AG08395 (cell line): ENCODE measurements at regions not wholly inside any gene's neighbourhood (a gene's known extent, or its start where the extent isn't known, plus 50 kb on each side); places are given as distances from the start of the nearest gene placed in this dataset.

Source experiments
- DNase-seq: peaks from one replicate; pipeline ENCODE4 v3.0.0; 2012; ENCODE audit warnings: mixed read lengths, low spot score

- DNase-seq: no peak
Observed at GRCh38 chr10:129375171-129375570, 91.9 kb upstream of the MGMT start.

GRCh38 chr10:129375912-129376311 is 91.1 kb upstream of the MGMT start:
- no peak for DNase-seq

DNA sequence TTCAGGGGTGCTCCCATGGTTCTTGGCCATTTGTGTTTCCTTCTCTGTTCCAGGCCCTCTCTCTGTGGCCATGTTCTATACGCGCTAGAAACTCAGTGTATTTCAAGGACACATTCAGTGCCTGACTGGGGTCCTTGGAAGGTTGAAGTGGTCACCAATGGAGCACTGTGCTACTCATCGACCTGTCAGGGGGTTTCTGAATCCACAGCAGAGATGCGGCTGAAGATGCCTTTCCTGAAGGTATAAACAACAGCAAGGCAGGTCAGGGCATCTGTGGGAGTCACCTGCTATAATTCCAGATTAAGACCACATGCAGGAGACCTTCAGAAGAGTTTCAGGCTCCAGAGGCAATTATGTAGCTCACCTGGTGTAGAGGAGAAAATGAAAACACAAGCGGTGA is 86.8 kb upstream of the MGMT start:
- no peak for DNase-seq

DNA sequence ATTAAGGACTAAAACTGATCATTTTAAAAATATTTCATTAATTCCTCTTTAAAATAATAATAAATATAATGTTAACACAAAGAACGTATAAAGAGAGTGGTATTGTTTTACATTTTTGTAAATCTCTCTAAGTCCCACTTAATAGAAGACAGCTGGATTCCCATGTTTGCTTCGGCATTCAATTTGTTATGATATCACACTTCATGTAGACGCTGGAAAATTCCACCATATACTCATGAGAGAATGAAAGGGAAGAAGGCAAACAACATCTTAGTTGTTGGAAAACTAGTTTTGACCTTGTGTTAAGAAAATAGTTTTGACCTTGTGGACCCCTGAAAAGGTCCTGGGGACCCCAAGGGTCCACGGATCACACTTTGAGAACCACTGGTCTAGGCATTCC is 85.3 kb upstream of the MGMT start:
- no peak for DNase-seq

DNA sequence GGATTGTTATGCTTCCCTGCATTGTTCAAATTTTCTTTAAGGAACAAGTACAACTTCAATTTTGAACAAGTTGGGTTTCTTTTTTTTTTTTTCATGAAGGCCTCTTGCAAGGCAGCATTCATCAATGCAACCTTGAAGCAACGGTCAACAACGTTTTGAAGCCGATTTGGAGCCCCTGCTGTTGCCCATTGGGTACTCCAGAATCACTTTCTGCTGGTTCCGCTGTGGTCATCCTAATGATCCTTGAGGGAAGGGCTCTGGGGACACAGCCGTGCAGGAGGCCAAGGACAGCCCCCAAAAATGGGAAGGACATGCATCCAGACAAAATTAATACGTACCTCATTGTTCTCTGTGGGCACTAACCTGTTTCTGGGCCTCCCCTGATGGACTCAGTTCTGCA is 84.6 kb upstream of the MGMT start:
- no peak for DNase-seq

- no peak for DNase-seq
Observed at GRCh38 chr10:129383651-129384050, 83.4 kb upstream of the MGMT start.

- no peak for DNase-seq
Observed at GRCh38 chr10:129385600-129385999, 81.4 kb upstream of the MGMT start.

GRCh38 chr10:129386415-129387257 is 80.4 kb upstream of the MGMT start:
- DNase-seq: no peak

DNA sequence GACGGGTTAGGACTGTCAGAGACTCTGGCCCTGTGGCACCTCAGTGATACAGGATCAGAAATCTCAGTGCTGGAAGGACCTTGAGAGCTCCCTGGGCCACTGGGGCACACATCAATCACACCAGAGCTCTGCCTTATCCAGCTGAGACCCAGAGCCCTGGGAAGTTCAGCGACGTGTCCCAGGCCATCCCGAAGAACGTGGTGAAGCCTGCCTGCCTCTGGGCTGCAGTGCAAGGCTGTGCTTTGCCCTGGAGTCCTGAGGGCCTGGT is 79.8 kb upstream of the MGMT start:
- DNase-seq: no peak

GRCh38 chr10:129388435-129388834 is 78.6 kb upstream of the MGMT start:
- DNase-seq: no peak

GRCh38 chr10:129389194-129389593 is 77.8 kb upstream of the MGMT start:
- DNase-seq: no peak

DNA sequence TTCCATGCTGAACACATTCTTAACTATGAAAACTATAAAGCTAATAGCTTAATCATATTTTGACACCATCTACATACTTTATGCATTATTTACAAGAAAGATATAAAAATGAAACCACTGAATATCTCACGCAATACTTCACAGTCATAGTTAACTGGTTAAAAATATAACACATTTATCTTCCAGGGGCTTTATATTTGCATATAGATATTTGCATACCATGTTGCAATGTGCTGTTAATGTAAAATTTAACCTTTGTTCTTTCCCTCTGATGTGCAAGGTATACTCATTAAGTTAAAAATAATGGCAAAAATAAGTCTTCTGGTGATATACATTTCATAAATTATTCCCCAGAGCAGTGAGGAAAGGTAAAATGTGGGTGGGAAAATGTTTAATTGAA is 76.9 kb upstream of the MGMT start:
- no peak for DNase-seq

GRCh38 chr10:129390726-129391125 is 76.3 kb upstream of the MGMT start:
- DNase-seq: no peak

GRCh38 chr10:129391464-129391863 is 75.6 kb upstream of the MGMT start:
- DNase-seq: no peak

GRCh38 chr10:129392855-129393254 is 74.2 kb upstream of the MGMT start:
- DNase-seq: no peak

DNA sequence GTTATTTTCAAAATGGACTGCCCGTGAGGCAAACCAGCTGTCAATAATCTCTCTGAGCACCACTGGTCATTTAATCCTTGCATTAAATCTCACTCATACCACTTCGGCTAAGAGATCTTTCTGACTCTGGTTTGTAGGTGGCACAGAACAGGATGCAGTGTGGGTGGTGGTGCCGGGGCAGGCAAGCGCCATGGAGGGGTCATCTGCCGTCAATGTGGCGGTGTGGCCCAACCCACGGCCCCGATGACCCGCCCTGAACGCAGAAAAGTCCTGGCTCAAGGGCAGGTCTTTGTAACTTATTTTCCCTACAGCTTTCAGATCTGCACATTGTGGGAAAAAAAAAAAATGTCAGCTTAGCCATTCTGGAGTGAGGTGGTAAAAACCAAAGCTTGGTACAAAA is 73.2 kb upstream of the MGMT start:
- no peak for DNase-seq

DNA sequence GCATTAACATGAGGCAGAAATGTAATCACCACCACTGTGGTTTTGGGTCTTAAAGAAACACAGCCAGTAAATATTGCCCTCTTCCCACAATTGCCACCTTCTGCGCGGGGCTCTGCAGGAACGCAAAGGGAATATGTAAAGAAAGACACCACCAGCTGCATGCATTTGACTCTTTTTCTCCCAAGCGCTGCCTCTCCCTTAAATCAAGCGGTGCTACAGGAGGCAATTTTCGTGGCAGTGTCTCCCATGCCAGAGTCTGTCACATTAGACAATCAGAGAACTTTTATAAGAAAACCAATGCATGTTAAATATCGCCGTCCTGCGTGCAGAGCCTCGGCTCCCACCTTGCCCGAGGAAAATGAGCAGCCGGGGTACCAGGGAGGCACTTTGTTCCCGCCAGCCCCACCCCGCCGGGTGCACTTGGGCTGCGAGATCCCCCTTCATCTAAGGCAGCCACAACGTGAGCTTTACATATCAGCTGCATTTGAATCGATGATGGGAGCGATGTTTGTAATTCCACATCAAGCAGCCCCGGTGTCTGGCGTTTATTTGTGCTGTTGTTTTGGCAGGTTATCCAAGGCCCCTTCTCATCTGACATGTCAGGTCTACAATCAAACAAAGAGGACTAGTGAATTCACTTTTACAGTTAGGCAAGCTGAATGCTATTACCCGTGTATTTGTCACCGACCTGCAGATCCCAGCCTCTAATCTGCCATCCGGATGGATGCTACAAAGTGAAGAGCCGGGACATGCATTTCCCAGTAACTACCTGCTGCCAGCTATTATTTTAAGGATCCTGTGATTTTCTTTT is 72.3 kb upstream of the MGMT start:
- no peak for DNase-seq

- DNase-seq: no peak
Observed at GRCh38 chr10:129396021-129396722, 70.9 kb upstream of the MGMT start.

DNA sequence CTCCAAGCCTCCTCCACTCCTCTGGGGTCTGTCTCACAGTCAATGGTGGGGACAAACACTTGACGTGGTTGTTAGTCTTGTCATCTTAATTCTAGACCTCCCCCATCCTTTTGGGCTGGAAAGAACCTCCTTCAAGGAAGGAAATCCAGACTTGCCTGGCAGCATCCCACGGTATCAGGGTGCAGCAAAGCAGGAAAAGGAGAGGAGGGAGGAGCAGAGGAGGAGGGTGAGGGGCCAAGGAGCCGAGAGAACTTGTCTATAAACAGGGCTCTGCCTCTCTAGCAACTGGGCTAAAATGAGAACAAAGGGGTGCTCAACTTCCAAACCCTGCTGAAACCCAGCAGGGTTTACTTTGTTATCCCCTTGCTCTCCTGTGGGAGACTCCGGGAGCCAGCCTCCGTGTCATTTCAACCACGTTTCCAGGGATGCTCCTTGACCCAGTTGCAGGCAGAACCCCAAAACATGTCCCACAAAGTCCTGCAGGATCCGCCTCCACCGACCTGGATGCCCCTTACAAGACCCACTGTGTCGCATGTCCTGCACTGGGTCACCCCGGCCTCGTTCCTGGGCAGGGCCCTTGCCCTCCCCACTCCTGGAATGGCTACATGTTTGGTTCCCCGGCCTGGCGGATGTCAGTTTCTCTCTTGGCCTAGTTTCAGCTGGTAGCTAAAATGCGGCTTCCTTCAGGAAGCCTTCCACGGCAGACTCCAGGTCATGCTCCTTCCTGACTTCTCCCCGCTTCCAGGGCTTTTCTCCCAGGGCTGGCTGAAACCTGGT is 69.7 kb upstream of the MGMT start:
- no peak for DNase-seq

- no peak for DNase-seq
Observed at GRCh38 chr10:129398711-129399141, 68.3 kb upstream of the MGMT start.

DNA sequence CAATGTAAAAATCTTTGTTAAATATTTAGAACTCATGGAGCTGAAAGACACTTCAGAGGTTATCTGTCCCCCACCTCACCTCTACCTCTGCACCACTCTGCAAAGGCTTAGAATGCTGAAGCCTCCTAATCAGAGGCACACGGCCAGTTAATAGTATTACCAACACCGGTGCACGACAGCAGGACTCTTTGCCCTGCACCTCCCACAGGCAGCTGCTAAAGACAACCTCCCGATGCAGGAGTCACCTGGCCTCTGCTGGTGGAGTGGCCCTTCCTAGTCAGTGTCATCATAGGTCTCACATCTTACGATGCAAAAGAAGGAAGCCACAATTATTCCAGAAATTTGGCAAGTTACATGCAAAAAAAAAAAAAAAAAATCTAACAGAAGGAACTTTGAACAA is 66.6 kb upstream of the MGMT start:
- DNase-seq: no peak

DNA sequence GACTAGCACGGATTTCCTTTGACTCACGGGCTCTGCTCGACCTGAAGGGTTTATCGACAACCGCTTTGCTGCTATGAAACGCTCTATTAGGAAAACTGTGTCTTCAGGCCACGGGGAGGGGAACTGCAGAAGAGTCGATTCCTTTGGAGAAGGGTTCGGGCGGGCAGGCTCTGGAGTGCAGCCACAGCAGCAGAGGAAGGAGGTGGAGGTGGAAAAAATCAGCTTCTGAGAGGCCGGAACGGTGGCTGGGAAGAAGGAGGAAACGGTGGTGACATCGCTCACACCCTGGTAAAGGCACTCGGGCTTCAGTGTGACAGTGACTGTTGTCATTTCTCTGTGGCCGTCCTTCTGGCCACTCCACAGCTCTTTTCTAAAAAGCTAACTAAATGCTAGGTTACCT is 64.6 kb upstream of the MGMT start:
- no peak for DNase-seq
